ENCODE measurements at regions not wholly inside any gene's neighbourhood (a gene's known extent, or its start where the extent isn't known, plus 50 kb on each side); places are given as distances from the start of the nearest gene placed in this dataset.
A peak's percentile ranks its signal among the peaks of the same experiment; 100 is the strongest.
"Not testable (repeated sequence)": the region's sequence is repeated elsewhere in the genome, so short reads cannot be mapped to it uniquely, and the experiment has no call there.

- H3K36me3 ChIP-seq, H3K9me3 ChIP-seq, H3K27ac ChIP-seq, ATAC-seq, H3K4me1 ChIP-seq, H3K27me3 ChIP-seq, H3K4me3 ChIP-seq: not testable (repeated sequence)
- TF ChIP-seq, protein P1, sequence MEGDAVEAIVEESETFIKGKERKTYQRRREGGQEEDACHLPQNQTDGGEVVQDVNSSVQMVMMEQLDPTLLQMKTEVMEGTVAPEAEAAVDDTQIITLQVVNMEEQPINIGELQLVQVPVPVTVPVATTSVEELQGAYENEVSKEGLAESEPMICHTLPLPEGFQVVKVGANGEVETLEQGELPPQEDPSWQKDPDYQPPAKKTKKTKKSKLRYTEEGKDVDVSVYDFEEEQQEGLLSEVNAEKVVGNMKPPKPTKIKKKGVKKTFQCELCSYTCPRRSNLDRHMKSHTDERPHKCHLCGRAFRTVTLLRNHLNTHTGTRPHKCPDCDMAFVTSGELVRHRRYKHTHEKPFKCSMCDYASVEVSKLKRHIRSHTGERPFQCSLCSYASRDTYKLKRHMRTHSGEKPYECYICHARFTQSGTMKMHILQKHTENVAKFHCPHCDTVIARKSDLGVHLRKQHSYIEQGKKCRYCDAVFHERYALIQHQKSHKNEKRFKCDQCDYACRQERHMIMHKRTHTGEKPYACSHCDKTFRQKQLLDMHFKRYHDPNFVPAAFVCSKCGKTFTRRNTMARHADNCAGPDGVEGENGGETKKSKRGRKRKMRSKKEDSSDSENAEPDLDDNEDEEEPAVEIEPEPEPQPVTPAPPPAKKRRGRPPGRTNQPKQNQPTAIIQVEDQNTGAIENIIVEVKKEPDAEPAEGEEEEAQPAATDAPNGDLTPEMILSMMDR (IDR thresholded peaks at IDR 0.05), result peak in 1 of 4 experiments; percentile 38
- no CpG with 5 or more reads among the region's 4 CpGs for WGBS, 2 donors (ENCODE audit: low coverage in 1 of 2)
These were observed 944.5 kb downstream of the SPATA31A6 start for GRCh38 chr9:43127949-43128348.

GRCh38 chr9:43130744-43131171 is 947.3 kb downstream of the SPATA31A6 start:
- H3K27me3 ChIP-seq, ATAC-seq, H3K4me3 ChIP-seq, H3K4me1 ChIP-seq, H3K36me3 ChIP-seq, H3K27ac ChIP-seq, H3K9me3 ChIP-seq: not testable (repeated sequence)
- WGBS, 2 donors (ENCODE audit: low coverage in 1 of 2), result 20 to 53% methylated on average over 1 to 2 of the region's 2 CpGs
- TF ChIP-seq POLR2AphosphoS5 (IDR thresholded peaks at IDR 0.05), result peak; percentile 13

- H3K9me3 ChIP-seq, ATAC-seq, H3K27ac ChIP-seq, H3K27me3 ChIP-seq, H3K4me3 ChIP-seq, H3K4me1 ChIP-seq, H3K36me3 ChIP-seq: not testable (repeated sequence)
- WGBS, 2 donors (ENCODE audit: low coverage in 1 of 2), result no CpG with 5 or more reads among the region's 4 CpGs
These were observed 952.0 kb downstream of the SPATA31A6 start for GRCh38 chr9:43135440-43135839.

DNA sequence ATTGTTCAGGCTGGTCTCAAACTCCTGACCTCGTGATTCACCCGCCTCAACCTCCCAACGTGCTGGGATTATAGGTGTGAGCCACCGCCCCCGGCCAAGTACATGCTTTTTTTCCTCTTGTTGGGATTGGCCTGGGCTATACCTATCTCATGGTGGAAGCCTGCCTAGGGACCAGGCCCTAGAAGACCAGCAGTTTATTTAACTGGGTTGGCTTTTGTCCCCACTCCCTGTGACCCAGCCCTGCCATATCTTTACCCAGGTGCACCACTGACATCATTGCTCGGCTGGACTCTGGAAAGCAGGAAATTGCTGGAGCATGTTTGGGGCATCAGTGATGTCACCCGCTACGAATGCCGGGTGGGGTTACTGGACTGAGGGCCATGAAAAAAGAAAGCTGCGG is 955.5 kb downstream of the SPATA31A6 start:
- ATAC-seq, H3K4me3 ChIP-seq, H3K27me3 ChIP-seq, H3K9me3 ChIP-seq, H3K4me1 ChIP-seq, H3K36me3 ChIP-seq, H3K27ac ChIP-seq: not testable (repeated sequence)
- WGBS, 2 donors (ENCODE audit: low coverage in 1 of 2), result 80% methylated on average over 1 of the region's 10 CpGs; no CpG with 5 or more reads in 1 of the 2 donors

GRCh38 chr9:43139349-43139748 is 955.9 kb downstream of the SPATA31A6 start:
- not testable (repeated sequence) for H3K27me3 ChIP-seq, H3K36me3 ChIP-seq, H3K4me1 ChIP-seq, ATAC-seq, H3K4me3 ChIP-seq, H3K27ac ChIP-seq, H3K9me3 ChIP-seq
- no CpG with 5 or more reads among the region's 5 CpGs for WGBS, 2 donors (ENCODE audit: low coverage in 1 of 2)

- H3K27ac ChIP-seq, H3K4me1 ChIP-seq, H3K9me3 ChIP-seq, H3K4me3 ChIP-seq, H3K36me3 ChIP-seq, ATAC-seq, H3K27me3 ChIP-seq: not testable (repeated sequence)
- WGBS, 2 donors (ENCODE audit: low coverage in 1 of 2), result 67 to 72% methylated on average over 3 to 4 of the region's 8 CpGs
- peak; percentile 49 for TF ChIP-seq POLR2AphosphoS5 (IDR thresholded peaks at IDR 0.05)
These were observed 956.6 kb downstream of the SPATA31A6 start for GRCh38 chr9:43139878-43140608.

Measured in gastroesophageal sphincter (tissue), 4 donors.